ENCODE measurements at regions not wholly inside any gene's neighbourhood (a gene's known extent, or its start where the extent isn't known, plus 50 kb on each side); places are given as distances from the start of the nearest gene placed in this dataset.

DNA sequence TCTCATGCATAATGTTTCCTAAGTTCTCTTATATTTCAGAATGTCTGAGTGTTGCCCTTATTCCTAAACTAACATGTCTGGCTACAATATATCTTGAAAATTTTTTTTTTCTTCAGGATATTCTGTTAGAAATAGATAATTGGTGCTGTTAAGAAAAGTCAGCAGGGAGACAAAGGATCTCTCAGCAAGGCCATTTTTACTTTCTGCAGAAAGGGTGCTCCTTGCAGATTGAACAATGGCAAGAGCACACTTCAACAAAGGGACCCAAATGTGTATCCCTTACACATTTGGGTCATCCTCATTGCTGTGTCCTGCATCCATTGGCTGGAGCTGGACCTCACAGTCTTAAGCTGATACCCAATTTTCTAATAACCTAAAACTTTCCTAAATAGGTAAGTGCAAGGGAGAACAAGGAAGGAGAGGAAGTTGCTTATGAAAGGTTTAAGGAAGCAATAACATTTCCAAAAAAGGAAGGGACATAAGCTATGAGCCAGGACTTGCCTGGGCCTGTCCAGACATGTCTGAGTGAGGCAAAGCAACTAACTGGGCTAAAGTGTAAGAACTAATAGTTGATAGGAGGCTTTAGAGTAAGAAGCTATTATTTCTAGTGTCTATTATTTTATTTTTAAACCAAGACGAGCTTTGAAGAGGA lies 429.6 kb downstream of the BCKDHB start:
- Histone ChIP-seq H4K20me1 (ENCODE audit: insufficient read depth) (no peaks in the 10 kb centered on the region), H3F3A (ENCODE audit: insufficient read depth, low read length, poor library complexity, severe bottlenecking) (no peaks in the 10 kb centered on the region), H3K4me3 (ENCODE audit: low read length) (no peak overlapping the region), H3K27ac (ENCODE audit: low read length) (no peak overlapping the region), H3K9me2 (ENCODE audit: insufficient read depth, low read length) (no peaks in the 10 kb centered on the region), H3K36me3 (ENCODE audit: insufficient read depth, low read length) (no peaks in the 10 kb centered on the region), H2AFZ (ENCODE audit: low read depth, low read length) (no peak overlapping the region), H3K79me2 (replicated peaks; ENCODE audit: insufficient read depth, low read length) (no peaks in the 10 kb centered on the region), H3K4me2 (ENCODE audit: low read length) (no peak overlapping the region), H3K9ac (ENCODE audit: low read length) (no peak overlapping the region), H3K27me3 (ENCODE audit: insufficient read depth, low read depth, low read length) (no peaks in the 10 kb centered on the region), H3K9me3 (ENCODE audit: low read length) (peaks cover 2% of the 10 kb centered on the region)
- TF ChIP-seq POLR2AphosphoS5 (IDR thresholded peaks at IDR 0.05): no peak
- TF ChIP-seq RAD21 (conservative IDR thresholded peaks at IDR 0.05): no peak
- TF ChIP-seq MXI1 (conservative IDR thresholded peaks at IDR 0.05; ENCODE audit: poor library complexity, severe bottlenecking): no peak
- TF ChIP-seq, protein P1, sequence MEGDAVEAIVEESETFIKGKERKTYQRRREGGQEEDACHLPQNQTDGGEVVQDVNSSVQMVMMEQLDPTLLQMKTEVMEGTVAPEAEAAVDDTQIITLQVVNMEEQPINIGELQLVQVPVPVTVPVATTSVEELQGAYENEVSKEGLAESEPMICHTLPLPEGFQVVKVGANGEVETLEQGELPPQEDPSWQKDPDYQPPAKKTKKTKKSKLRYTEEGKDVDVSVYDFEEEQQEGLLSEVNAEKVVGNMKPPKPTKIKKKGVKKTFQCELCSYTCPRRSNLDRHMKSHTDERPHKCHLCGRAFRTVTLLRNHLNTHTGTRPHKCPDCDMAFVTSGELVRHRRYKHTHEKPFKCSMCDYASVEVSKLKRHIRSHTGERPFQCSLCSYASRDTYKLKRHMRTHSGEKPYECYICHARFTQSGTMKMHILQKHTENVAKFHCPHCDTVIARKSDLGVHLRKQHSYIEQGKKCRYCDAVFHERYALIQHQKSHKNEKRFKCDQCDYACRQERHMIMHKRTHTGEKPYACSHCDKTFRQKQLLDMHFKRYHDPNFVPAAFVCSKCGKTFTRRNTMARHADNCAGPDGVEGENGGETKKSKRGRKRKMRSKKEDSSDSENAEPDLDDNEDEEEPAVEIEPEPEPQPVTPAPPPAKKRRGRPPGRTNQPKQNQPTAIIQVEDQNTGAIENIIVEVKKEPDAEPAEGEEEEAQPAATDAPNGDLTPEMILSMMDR (IDR thresholded peaks at IDR 0.05; ENCODE audit: poor library complexity, severe bottlenecking): no peak
- TF ChIP-seq SMC3 (conservative IDR thresholded peaks at IDR 0.05; ENCODE audit: poor library complexity): no peak
- TF ChIP-seq REST (IDR thresholded peaks at IDR 0.05; ENCODE audit: borderline replicate concordance): no peak
- TF ChIP-seq TAF1 (IDR thresholded peaks at IDR 0.05; ENCODE audit: low read depth): no peak
- no peak for TF ChIP-seq EZH2 (IDR thresholded peaks at IDR 0.05; ENCODE audit: borderline replicate concordance, insufficient read depth, low read length, poor library complexity, severe bottlenecking)

DNA sequence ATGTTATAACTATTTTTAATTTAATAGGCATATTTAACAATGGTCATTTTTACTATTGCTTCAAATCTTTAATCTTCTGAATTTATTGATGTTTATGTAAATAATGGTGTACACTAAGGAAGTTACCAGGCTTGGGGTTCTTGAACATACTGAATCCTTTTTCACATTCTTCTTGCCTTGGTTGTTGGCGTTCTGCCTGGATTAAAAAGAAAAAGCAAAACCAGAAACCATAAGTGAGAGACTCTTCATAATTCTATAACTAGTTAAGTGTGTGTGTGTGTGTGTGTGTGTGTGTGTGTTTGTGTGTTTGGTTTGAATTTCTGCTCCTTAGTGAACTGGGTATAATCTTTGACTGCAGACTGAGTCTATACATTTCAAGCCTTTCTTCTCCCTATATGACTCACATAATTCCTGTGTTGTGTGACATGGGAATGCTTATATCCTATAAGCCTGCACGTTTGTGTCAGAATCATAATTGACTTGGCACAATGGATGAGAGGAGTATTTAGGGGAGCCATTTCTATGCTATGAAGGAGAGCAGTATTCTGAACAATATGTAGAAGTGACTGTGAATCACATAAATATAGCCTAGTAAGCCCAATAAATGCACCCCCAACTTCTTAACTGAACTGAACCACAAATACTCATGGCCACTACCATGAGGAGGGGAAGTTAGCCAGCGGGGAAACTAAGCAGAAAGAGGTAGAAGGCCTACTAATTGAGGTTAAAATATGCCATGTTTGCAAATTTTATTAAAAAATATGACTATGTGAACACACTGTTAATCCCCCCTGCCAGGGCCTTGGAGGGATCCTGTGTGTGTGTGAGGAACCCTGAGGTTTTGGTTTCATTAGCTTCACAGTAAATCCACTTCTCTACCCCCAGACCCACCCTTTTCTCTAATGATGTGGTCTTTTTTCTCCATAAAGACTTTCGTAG lies 425.5 kb downstream of the BCKDHB start:
- H2AFZ ChIP-seq (ENCODE audit: low read depth, low read length): no peak overlapping the region
- H3K36me3 ChIP-seq (ENCODE audit: insufficient read depth, low read length): no peaks in the 10 kb centered on the region
- H3K79me2 ChIP-seq (replicated peaks; ENCODE audit: insufficient read depth, low read length): no peaks in the 10 kb centered on the region

More for the DNA sequence above, 425.5 kb downstream of the BCKDHB start:
- Histone ChIP-seq H3K4me2 (ENCODE audit: low read length) (no peak overlapping the region), H3K9me2 (ENCODE audit: insufficient read depth, low read length) (no peaks in the 10 kb centered on the region), H3K27me3 (ENCODE audit: insufficient read depth, low read depth, low read length) (no peaks in the 10 kb centered on the region), H3F3A (ENCODE audit: insufficient read depth, low read length, poor library complexity, severe bottlenecking) (no peaks in the 10 kb centered on the region), H3K4me3 (ENCODE audit: low read length) (no peak overlapping the region), H3K9me3 (ENCODE audit: low read length) (peaks cover 2% of the 10 kb centered on the region), H4K20me1 (ENCODE audit: insufficient read depth) (no peaks in the 10 kb centered on the region), H3K27ac (ENCODE audit: low read length) (no peak overlapping the region), H3K9ac (ENCODE audit: low read length) (no peak overlapping the region)
- TF ChIP-seq REST (IDR thresholded peaks at IDR 0.05; ENCODE audit: borderline replicate concordance) (no peak), RAD21 (conservative IDR thresholded peaks at IDR 0.05) (no peak), MXI1 (conservative IDR thresholded peaks at IDR 0.05; ENCODE audit: poor library complexity, severe bottlenecking) (no peak), EZH2 (IDR thresholded peaks at IDR 0.05; ENCODE audit: borderline replicate concordance, insufficient read depth, low read length, poor library complexity, severe bottlenecking) (no peak), SMC3 (conservative IDR thresholded peaks at IDR 0.05; ENCODE audit: poor library complexity) (no peak), EP300 (conservative IDR thresholded peaks at IDR 0.05; ENCODE audit: poor library complexity, severe bottlenecking) (no peak), POLR2AphosphoS5 (IDR thresholded peaks at IDR 0.05) (no peak), TAF1 (IDR thresholded peaks at IDR 0.05; ENCODE audit: low read depth) (no peak)
- TF ChIP-seq, protein P1 (IDR thresholded peaks at IDR 0.05; ENCODE audit: poor library complexity, severe bottlenecking): no peak
